ENCODE measurements at regions not wholly inside any gene's neighbourhood (a gene's known extent, or its start where the extent isn't known, plus 50 kb on each side); places are given as distances from the start of the nearest gene placed in this dataset.

DNA sequence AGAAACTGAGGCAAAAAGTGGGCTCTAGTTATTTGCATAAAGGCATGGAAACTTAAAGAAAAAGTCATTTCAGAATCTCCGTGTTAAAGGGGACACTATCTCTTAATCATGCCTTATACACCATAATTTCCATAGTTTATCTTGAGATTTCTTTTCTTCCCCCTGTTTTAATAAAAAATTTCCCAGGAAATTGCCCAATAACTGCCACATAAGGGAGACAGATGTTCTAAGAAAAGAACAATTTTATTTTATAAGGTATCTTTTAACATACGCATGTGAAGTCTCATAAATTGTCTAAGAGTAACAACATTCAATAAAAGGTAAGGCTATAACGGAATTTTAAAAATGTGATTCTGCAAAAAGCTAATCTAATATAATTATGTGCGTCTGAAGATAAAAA, 371.3 kb downstream of the IRS2 start:
- 0 out of 2 replicates have a peak, but pooled peaks cover 2% of the 10 kb centered on the region for H3K4me1 ChIP-seq (ENCODE audit: insufficient read depth, low read length)
- no peak overlapping the region for H3K4ac ChIP-seq (ENCODE audit: low read depth, low read length)
- no peaks in the 10 kb centered on the region for H3K79me2 ChIP-seq (ENCODE audit: insufficient read depth, low read length)
- no peak overlapping the region for H3K27ac ChIP-seq (ENCODE audit: insufficient read length, low read depth, low read length)
- H3K18ac ChIP-seq (ENCODE audit: insufficient read length, low read depth, low read length), result no peak overlapping the region
- Mint-ChIP-seq H3K4me3 (no peak overlapping the region), H3K27me3 (ENCODE audit: low read depth) (no peaks in the 10 kb centered on the region), H3K27ac (no peak overlapping the region), H3K4me1 (peaks cover 5 to 8% of the 10 kb centered on the region in 2 experiments), H3K36me3 (ENCODE audit: insufficient read depth in 1 of 3, low read depth in 3 of 3) (no peaks in the 10 kb centered on the region), H3K9me3 (no peaks in the 10 kb centered on the region)
- no peak overlapping the region for H2BK120ac ChIP-seq (ENCODE audit: low read depth, low read length, poor library complexity, severe bottlenecking)
- no peak overlapping the region for H3K56ac ChIP-seq (ENCODE audit: insufficient read length, low read depth, low read length)
- no peak overlapping the region for H2BK12ac ChIP-seq (ENCODE audit: insufficient read length, low read depth, low read length)
- no peak overlapping the region for H2BK15ac ChIP-seq (ENCODE audit: low read depth, low read length)
- H3T11ph ChIP-seq (ENCODE audit: low read length), result no peak overlapping the region
- H4K20me1 ChIP-seq (ENCODE audit: control insufficient read depth, insufficient read depth, insufficient read length), result no peaks in the 10 kb centered on the region
- DNase-seq, result no peak
- H3K23me2 ChIP-seq (ENCODE audit: insufficient read length, low read depth, low read length, poor library complexity, severe bottlenecking), result no peaks in the 10 kb centered on the region
- no peak overlapping the region for H3K4me2 ChIP-seq (ENCODE audit: insufficient read depth, insufficient read length, low read length)
- H3K79me1 ChIP-seq (ENCODE audit: insufficient read depth, low read depth, low read length, poor library complexity, severe bottlenecking), result no peaks in the 10 kb centered on the region
- no peak overlapping the region for H2AK5ac ChIP-seq (ENCODE audit: insufficient read length, low read length)
- H4K5ac ChIP-seq (ENCODE audit: insufficient read length, low read depth, low read length), result no peak overlapping the region
- no peak overlapping the region for H2AFZ ChIP-seq (ENCODE audit: low read length)
- H4K91ac ChIP-seq (ENCODE audit: insufficient read length, low read depth, low read length), result no peak overlapping the region
- no peak overlapping the region for H2BK5ac ChIP-seq (ENCODE audit: insufficient read length, low read length)
- H4K8ac ChIP-seq (replicated peaks; ENCODE audit: insufficient read length, low read depth, low read length), result no peak overlapping the region
- H3K9me3 ChIP-seq (ENCODE audit: control insufficient read depth, low read depth, low read length), result no peaks in the 10 kb centered on the region
- no CpG with 5 or more reads among the region's 4 CpGs for WGBS (ENCODE audit: extremely low coverage, insufficient read length, low lambda C conversion rate)
- H3K14ac ChIP-seq (ENCODE audit: insufficient read depth, low read length), result no peak overlapping the region
- no peaks in the 10 kb centered on the region for H3K27me3 ChIP-seq (ENCODE audit: insufficient read depth, low read length)
- TF ChIP-seq, protein P1, sequence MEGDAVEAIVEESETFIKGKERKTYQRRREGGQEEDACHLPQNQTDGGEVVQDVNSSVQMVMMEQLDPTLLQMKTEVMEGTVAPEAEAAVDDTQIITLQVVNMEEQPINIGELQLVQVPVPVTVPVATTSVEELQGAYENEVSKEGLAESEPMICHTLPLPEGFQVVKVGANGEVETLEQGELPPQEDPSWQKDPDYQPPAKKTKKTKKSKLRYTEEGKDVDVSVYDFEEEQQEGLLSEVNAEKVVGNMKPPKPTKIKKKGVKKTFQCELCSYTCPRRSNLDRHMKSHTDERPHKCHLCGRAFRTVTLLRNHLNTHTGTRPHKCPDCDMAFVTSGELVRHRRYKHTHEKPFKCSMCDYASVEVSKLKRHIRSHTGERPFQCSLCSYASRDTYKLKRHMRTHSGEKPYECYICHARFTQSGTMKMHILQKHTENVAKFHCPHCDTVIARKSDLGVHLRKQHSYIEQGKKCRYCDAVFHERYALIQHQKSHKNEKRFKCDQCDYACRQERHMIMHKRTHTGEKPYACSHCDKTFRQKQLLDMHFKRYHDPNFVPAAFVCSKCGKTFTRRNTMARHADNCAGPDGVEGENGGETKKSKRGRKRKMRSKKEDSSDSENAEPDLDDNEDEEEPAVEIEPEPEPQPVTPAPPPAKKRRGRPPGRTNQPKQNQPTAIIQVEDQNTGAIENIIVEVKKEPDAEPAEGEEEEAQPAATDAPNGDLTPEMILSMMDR (conservative IDR thresholded peaks at IDR 0.05), result no peak
- no peak overlapping the region for H3K9ac ChIP-seq (ENCODE audit: extremely low read depth, insufficient read length, low read length)
- no peak overlapping the region for H3K23ac ChIP-seq (ENCODE audit: insufficient read length, low read depth, low read length)
- no peak overlapping the region for H2BK20ac ChIP-seq (ENCODE audit: low read depth, low read length, poor library complexity, severe bottlenecking)

Data from H9 (cell line).